ENCODE measurements at regions not wholly inside any gene's neighbourhood (a gene's known extent, or its start where the extent isn't known, plus 50 kb on each side); places are given as distances from the start of the nearest gene placed in this dataset.

DNA sequence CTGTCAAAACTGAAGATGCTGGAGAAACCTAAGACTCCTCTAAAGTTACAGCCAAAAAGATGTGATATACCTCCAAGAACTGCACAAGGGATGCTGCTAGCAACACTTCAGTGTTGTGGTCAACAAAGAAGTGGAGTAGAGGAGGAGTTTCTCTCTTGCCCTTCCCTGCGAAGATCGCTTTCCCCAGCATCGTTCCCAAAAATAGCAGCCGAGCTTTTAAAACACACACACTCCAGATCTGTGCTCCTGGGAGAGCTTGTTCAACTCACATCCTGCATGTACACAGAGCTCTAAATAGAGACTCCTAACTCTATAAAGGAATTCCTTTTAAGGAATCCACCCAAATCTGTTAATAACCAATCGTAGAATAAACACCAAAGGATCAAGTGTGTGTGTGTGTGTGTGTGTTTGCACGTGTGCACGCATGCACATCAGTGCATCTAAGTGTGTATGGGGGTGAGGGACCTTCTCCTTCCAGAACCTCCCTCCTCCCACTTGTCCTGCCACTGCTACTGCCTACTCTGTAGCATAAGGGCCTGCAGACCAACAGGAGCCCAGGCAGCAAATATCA, 58.5 kb downstream of the PSMG1 start:
- DNase-seq (ENCODE audit: low read depth) = no peak

DNA sequence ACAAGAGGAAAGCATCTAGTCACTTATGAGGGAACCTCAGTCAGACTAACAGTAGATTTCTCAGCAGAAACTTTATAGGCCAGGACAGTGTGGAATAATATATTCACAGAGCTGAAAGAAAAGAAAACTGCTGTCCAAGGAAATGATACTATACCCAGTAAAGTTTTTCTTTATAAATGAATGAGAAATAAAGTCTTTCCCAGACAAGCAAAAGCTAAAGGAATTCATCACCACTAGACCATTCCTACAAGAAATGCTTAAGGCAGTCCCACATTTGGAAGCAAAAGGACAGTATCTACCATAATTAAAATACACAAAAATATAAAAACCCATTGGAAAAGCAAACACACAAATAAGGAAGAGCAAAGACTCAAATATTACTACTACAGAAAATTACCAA, 59.9 kb downstream of the PSMG1 start:
- no peak for DNase-seq (ENCODE audit: low read depth)

DNA sequence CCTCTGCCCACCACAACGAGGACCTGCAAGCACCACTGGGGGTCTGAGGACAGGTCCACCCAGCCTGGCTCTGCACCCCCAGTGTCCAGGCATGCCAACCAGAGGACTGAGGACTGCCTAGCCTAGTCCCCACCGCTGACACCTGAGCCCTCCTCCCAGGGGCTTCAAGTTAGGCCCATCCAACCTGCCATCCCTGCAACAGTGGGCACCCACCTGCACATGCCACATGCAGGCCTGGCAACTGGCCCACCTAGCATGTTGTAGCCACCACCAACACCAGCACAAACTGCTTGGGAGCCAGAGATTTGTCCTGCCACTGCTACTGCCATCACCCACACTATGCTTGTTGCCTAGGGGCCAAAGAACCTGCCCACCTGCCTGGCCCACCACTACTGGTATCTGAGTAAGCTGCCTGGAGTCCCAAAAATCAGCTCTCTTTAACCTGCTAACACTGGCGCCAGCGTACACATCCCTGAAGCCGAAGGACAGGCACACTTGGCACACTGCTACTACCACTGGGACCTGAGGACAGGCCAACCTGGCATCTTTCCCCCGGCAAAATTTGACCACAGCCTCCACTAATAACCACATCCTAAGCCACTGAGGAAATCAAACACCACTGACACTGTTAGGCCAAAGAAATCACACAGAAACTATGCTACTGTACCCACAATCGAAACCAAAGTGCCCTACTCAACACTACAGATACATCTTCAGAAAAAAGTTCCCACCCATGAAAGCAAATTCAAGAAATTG, 61.5 kb downstream of the PSMG1 start:
- peak; percentile 36 for DNase-seq (ENCODE audit: low read depth)

DNA sequence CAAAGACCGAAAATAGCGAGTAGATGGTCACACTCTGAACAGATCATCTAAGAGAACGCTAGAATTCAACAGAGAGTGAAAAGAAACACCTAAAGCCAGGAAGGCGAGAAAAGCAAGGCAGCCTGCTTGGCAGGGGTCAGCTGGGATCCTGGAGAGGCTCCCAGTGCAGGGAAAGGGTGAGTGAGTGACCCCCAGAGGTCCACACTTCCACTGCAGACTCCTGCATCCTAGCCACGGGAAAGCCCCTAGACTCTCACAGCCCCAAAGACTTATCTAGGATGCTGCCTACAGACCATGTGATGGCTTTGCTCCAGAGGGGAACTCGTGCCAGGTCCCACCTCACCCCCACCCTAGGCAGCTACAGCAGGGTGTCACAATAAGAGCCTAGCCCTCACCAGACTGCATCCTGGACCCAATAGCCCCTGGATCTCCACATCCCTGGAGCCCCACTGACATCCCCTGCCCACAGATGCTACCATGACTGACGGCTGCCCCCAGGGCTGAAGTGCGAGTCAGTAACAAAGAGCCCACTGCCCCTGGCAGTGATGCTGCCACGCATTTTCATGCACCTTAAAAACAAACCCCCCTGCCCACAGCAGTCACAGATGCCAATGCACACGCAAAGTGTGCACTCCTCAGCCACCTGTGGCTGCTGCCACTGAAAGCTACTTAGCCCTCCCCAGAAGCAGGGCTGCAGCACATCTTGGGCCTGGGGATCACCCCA, 62.2 kb downstream of the PSMG1 start:
- DNase-seq (ENCODE audit: low read depth) = no peak

DNA sequence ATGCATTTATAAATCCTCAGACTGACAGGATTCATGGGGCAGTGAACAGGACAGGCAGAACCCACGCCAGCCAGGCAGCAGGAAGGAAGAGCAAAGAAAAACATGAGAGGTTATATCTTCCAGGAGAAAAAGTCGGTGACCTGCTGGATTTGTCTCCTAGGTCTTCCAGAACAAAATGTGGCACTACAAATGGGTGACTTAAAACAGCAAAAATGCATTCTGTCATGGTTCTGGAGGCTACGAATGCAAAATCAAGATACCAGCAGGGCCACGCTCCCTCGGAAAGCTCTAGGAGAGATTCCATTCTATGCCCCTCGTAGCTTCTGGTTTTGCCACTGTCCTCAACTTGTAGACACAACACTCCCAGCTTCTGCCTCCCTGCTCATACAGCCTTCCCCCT, 63.4 kb downstream of the PSMG1 start:
- DNase-seq (ENCODE audit: low read depth) = no peak

DNA sequence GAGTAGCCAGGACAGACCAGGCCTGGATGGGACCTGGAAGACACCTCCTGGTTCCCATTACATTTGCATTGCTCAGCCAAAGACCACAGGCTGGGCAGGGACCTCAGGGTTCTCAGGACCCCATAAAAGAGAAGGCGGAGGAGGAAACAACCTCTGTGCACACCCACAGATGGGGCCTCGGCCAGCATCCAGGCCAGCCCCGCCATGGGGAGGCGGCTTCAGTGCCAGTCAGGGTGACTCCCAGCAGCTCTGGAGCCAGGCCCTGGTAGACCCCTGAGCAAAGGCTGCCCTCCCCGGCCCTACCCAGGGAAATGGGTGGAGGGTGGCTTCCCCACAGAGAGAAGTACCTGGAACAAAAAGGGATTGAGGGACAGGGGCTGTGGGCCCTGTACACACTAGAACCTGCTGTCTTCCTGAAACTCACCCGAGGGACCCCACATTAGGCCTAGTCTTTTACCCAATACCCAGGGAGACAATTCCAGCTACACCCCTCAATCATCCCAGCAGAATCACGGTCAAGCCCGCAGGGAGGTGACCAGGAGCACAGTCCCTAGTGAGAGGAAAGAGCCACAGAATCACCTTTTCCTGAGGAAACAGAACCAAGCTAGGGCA, 64.5 kb downstream of the PSMG1 start:
- no peak for DNase-seq (ENCODE audit: low read depth)

DNA sequence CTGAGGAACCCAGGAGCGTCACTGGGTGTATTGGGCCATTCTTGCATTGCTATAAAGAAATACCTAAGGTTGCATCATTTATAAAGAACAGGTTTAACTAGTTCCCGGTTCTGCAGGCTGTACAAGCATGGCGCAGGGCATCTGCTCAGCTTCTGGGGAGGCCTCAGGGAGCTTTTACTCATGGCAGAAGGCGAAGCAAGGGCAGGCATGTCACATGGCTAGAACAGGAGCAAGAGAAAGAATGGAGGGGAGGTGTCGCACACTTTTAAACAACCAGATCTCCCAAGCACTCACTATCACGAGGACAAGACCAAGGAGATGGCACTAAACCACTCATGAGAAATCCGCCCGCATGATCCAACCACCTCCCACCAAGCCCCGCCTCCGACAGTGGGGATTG, 65.2 kb downstream of the PSMG1 start:
- no peak for DNase-seq (ENCODE audit: low read depth)

DNA sequence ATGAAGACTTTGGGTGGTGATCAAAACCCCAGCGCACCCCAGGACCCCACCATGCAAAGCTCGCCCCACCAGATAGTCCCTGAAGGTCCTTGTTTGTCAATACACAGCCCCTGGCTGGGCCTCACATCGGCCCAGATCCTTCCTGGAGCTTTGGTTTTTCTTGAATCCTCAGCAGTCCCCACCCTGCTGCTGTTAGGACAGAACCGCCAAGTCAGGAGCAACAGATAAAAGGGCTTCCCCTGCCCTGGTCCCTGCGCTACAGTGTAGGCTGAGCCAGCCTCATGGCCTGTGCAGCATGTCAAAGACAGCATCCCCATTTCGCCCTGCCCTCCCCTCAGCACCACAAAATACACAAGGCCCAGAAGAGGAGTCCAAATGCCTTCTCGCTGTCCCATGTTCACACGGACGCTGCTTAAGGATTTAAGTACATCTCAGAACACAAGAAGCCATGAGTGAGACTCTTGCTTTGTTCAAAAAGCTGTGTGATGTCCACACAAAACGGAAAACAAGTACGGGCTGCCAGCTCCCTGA, 65.7 kb downstream of the PSMG1 start:
- no peak for DNase-seq (ENCODE audit: low read depth)

DNA sequence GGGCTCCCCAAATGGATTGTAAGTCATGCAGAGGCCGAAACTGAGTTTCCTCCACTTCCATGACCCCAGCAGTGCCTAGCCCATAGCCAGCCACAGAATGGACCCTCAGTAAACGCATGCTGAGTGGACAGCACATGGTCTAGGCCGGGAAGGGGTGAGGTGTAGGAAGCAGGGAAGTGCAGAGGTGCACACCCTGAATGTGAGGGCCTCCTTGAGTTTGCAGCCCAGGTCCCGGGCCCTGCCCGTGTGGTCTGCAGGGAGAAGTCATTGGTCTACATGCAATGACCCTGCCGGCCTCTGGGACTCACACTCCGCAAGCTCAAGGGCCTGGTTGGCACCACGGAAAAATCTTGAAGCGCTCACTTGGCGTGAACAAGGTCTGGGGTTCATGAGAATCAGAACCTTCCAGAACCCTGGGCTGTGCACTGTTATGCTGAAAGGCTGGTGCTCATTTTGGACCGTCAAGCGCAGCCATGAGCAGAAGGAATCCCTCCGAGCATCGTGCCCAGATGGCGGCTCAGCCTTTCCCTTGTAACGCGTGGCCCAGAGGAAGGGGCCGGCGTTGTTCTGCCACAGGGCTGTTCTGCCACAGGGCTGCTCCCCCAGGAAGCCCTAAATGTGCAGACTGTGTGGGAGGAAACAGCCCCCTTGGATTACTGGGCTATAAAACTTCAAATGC, 66.4 kb downstream of the PSMG1 start:
- DNase-seq (ENCODE audit: low read depth) = no peak

DNA sequence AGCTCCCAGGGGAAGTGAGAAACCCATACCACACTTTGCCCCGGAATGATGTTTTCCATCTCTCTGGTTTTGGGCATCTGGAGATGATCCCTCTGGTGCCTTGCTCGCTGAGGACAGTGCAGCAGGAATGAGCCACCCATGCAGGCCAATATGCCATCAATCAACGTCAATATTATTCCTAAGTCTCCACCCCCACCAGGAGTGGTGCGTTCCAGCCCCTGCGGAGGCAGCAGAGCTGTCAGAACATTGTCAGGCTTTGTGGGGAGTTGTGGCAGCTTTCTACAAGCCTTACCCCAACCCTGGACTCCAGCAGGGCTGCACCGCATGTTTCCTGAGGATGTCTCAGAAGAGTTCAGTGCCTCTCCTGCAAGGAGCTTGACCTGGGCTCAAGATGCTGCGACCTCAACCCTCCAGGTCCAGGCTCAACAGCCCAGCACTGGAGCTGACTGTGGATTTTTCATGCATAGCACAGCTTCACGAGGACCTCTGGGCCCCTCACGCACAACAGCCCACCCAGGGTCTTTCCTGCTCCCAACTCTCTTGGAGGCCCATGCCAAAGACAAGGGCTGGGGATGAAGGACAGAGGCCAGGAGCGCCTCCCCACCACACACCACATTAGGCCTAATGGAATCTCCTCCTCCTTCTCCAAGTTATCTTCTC, 67.5 kb downstream of the PSMG1 start:
- no peak for DNase-seq (ENCODE audit: low read depth)

DNA sequence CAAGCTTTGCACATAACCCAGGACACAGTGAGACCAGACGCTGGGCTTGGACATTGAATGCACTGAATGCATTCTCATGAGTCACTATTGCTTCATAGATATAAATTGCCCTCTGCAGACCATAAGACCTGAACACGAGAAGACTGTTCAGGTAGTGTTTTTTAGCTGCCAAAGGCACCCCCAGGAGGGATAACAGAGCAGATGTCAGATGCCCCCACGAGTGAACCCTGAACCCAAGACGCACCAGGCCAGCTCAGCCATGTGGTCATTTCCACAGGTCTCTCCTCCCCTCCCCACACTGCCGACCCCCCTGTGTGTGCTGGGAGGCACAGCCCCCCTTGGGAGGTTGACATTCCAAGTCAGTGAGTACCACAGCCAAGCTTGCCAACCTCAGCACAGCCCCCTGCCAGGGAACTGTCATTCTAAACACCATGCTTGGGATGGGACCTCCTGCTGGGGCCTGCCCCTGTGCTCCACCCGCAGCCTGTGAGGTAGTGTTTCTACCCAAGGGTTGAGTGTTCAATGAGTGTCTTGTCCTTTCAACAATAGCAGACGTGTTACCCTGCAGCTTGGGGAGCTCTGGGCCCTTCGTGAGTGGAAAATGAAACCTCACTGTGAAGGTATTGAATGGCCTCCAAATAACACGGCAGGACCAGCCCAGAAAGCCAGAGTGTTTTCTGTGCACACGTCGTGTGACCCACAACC, 68.2 kb downstream of the PSMG1 start:
- no peak for DNase-seq (ENCODE audit: low read depth)

DNA sequence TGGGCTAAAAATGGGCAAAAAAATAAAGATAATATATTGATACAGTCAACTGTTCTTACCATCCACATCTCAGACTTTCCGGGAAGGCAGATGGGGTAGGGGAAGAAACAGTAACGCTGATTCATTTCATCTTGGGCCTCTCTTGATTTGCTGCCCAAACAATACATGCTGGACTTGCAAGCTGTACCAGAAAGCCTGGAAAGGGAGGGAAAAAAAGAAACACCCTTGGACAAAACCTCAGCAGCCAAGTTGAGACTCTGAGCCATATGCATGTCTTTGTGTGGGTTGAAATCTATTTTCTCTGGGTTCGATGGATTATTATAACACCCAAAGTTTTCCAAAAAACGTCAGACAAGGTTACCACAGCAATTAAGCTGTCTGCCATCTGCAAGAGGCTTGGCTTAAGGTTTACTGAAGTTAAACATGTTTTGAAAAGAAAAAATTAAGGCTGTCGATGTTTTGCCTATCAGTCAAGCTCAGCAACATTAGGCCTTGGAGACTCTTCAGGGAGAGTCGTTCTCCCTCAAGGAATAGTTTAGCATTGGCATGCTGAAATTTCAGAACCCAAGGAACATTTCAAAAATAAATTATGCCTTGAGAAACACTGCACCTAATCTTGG, 71.2 kb downstream of the PSMG1 start:
- DNase-seq (ENCODE audit: low read depth) = peak; percentile 57

DNA sequence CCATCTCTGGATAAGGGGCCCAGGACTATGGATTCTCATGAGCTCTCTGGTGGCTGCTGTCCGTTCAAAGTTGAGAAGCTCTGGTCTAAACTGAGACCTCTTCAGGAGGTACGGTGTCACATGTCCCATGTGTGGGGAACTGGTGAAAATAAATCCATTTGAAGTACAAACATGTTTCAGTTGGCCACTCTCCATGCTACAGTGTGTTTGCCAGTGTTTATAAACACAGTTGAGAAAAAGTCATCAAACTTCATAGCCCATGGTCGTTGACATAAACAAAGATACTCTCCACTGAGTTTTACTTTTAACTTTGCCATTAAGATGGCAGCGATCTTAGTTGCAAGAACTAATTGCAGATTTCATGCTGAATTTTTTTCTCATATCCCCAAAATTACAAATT, 72.8 kb downstream of the PSMG1 start:
- DNase-seq (ENCODE audit: low read depth) = no peak

DNA sequence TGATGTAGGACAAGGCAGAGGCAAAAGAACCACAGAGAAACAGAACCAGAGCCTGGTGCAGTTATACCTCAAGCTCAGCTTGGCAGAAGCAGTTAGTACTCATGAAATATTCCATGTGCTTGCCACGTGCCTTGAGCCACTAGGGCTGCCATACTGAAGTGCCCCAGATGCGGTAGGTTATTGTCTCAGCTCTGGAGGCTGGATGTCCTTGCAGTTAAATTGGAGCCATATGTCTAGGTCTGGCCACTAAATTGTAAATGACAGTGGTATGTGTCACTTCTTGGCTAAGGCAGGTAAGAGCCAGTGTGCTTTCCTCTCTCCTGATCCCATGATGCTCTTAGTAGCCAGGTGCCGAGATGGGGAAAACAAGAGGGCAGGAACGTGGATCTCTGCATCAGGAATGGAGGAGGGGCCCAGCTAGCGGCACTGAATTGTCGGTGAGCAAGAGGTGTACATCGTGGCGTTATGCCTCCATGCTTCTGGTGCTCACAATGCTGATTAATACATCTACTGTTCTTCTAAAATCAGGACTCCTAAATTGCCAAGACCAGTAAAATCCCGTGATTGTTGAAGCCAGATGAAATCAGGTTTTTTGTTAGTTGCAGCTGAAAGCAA, 73.5 kb downstream of the PSMG1 start:
- no peak for DNase-seq (ENCODE audit: low read depth)

DNA sequence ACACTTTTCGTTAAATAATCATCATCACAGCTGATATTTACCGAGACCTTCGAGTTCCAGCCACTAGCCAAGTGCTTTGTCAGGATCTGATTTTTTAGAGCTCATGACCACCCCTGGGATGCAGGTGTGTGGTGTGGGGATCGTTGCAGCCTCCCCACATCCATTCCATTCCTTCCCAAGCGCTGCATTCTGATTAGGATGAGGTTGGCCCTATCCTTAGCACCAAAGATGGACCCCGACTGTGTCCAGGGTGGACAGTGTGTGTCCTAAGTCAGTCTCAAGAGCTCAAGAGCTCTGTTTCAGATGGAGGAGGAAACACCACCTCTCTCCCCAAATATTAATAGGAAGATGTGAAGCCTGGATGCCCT, 74.1 kb downstream of the PSMG1 start:
- DNase-seq (ENCODE audit: low read depth) = no peak

DNA sequence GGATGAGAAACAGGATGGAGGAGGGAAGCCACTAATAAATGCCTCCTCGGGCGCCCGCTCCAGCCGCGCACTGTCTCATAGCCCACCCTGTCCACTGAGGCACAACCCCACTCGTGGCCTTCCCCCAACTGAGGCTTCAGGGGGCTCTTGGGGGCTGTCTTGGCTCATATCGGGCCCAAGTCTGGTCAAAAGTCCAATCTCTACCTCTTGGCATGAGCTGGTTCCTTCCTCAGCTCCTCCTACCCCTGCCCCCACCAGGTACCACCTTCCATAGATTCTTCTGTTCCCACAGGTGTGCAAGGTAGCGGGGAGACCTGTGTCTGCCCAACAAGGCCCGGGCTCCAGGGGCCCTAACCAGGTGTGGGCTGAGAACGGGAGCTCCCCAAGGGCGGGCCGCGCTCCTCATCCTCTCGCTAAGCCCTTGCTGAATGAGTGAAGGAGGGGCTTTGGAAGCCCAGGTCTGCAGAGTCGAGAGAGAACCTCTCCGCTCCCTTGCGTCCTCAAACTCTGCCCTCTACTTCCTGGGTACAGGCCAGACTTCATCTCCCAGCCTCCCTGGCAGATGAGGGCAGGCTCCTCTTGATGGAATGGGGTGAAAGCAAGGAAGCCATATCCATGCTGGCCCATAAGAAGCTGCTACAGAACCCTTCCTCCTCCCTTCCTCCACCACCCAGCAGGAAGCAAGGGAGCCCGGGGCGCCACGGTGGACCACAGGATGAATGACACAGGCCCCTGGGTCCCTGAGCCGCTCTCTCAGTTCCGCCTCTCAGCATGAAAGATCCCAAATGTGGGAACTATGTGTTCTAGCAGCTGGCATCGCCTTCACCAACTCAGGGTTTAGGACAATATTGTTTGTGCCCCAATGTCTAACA, 74.7 kb downstream of the PSMG1 start:
- no peak for DNase-seq (ENCODE audit: low read depth)

DNA sequence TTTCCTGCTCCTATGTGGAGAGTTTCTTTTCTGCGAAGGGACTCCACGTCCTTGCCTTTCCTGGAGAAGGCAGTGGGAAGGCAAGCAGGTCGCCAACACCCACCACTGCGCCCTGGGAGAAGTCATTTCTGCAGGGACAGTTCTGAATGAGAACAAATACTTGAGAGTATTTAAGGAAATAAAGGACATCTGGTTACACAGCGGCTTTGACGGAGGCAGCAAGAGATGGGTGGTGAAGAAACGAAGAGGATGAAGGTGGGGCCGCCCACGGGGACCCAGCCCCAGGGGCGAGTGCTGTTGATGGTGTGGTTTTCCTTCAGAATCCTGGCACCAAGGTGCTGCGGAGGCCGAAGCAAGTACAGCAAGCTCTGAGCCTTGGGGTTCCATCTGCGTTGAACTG, 75.5 kb downstream of the PSMG1 start:
- DNase-seq (ENCODE audit: low read depth) = no peak

DNA sequence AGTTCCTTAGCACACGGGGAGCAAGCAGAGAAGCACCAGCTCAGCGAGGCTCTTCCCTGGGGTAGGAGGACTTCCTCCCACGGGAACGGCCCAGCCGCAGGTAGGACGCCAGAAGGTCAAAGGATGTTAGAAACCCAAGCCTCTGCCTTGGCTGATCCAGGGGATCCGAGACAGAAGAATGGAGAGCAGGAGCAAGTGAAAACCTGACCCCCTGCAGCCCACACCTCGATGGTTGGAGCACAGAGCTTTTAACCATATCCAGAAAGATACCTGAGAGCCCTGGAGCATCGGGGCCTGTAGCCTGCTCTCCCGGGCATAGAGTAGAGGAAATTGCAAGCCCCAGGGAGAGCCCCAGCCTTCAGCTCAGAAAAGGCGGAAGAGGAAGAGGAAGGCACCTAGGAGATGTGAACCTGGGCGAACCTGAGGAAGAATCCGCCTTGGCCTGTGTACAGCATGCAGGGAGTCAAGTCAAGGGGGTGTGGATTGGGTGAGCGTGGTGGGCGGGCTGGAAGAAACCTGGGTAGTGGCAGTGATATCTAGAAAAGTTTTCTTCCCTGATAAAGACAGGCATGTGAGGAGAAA, 76.3 kb downstream of the PSMG1 start:
- no peak for DNase-seq (ENCODE audit: low read depth)

DNA sequence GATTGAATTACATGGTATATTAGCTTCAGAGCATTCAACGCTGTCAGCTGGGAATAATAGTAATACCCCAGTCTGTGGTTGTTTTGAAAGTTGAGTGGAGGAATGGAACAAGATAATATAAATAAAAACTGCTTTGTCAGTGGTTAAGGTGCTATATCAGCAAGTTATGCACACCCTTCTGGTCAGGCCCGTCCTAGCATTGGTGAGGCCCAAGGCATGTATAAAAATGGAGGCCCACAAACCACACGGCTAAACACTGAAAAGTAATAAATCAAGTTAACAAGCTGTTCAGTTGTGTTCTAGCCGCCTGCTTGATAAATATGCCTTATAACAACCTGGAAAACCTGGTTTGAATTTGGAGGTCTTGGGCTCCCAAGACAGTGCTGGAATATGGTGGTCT, 77.4 kb downstream of the PSMG1 start:
- no peak for DNase-seq (ENCODE audit: low read depth)

All from stromal cell of bone marrow (primary cell).